A172 (cell line): ENCODE measurements at regions not wholly inside any gene's neighbourhood (a gene's known extent, or its start where the extent isn't known, plus 50 kb on each side); places are given as distances from the start of the nearest gene placed in this dataset.

Experiments
- DNase-seq: peaks from one replicate; pipeline ENCODE4 v3.0.0-alpha.2; 2015; ENCODE audit warnings: low spot score

GRCh38 chr5:5798041-5798440 lies 375.6 kb downstream of the ICE1 start:
- DNase-seq, result no peak

DNA sequence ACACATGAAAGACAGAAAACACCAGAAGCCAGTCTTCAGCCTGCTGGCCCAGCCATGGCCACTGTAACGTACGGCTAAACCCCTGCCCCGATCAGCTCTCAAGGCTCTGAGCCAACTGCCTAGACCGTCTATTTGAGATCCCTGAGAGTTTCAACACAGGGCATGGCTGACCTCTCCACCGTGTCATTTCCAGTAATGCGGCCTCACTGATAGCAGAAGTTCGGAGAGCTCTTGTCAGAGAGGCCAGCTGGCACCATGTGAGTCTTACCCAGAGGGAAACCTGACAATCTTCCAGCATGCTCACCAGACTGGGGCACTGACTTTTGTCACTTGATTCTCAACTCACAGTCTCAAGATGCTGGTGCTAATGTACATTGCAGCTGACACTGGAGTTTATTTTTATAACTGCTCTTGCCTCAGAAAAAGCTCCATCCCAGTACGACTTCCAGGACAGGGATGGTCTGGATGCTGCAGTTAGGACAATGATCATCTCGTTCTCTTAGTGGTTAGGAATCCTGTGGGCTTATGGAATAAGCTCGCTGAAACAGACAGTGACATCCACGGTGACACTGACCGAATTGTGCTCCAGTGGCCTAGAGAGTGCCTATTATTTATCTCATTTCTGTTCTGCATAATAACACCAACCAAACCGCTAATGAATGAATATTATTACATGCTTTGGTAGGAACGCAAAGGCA lies 372.7 kb downstream of the ICE1 start:
- no peak for DNase-seq

GRCh38 chr5:5794118-5794560 lies 371.7 kb downstream of the ICE1 start:
- DNase-seq, result no peak

DNA sequence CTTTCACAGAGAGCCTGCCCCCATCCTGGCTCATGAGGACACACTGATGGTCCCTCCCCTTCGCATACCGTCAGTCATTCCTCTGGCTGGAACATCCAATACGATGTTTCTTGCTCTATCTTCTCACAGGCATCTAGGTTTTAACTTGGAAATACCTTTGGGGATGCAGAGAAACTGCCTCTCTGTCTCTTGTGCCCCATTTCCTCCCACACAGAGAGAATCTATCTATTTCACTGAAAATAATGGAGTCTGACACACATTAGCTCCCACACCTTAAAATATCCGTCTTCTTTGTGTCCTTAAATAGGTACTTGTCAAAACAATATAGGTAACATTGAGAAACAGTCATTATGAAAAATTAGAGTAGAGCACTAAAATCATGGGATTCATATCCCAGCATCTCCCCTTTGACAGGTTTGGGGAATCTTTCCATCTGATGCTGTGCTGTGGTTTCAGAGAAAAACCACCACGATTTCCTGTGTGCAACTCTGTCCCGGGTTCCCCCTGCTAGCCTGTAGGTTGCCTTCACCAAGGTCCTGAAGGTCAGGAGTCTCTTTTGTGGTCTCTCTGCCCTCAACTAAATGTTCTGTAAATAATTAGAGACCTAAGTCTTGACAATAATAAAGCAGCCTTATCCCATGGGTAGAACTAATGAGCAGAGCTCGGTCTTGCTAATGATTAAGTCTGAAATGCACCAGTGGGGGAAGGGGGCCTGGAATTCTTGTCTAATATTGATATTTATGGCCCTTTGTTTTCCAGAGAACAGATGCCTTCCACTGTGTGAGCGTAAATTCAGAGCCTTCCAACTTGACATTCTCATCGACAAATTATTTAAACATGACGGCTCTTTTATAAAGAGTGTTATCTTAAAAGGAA lies 371.0 kb downstream of the ICE1 start:
- no peak for DNase-seq

- DNase-seq, result no peak
These were observed 369.6 kb downstream of the ICE1 start for GRCh38 chr5:5792106-5792505.

DNA sequence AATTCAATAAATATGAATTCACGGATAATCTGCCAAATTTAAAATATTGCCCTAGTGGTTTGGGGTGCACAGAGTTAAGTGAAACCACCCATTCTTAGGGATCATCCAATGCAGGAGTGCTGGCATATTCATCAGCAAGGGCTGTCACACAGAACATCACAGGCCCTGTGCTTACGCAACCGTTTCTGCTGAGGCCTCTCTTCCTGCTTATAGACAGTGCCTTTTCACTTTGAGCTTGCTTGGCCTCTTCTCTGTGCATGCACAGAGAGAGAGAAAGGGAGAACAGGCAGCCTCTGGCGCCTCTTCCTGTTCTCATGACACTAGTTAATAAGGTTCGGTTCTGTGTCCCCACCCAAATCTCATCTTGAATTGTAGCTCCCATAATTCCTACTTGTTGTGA lies 366.3 kb downstream of the ICE1 start:
- DNase-seq, result no peak

DNA sequence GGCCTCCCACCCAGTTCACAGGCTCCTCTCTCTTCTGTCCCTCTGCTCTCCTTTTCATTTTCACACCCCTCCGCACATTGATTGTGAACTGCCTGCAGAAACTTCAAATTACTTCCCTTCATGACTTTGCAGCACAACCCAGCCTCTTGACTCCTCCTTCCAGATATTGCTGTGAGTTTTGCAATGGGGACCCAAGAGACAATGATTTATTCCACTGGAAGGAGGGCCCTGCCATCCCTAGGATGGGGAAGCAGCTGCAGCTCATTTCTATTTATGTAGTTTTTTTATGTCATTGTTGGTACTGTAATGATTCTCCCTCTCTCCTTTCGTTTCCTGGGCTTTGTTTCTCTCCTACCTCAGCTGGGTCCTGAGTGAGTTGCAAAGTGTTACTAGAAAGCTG lies 364.9 kb downstream of the ICE1 start:
- DNase-seq, result no peak

DNA sequence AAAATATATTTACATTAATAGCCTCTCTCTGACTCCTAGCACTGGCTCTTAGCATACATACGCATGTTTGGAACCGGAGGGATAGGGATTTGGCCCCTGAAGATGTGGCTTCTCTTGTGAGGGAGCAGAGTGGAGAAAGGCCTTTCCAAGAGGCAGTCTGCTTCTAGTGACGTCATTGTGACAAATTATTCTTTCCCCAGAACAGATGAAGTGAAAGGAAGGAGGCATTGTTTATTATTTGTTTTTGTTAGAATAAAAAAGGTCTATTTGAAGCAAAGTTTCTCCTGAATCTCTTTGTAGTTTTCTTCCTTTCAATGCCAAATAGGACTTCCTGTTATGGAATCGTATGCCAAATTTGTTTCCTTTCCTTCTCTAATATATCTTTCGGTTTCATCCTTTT lies 361.6 kb downstream of the ICE1 start:
- DNase-seq, result no peak

- DNase-seq, result no peak
These were observed 360.5 kb downstream of the ICE1 start for GRCh38 chr5:5783021-5783420.

DNA sequence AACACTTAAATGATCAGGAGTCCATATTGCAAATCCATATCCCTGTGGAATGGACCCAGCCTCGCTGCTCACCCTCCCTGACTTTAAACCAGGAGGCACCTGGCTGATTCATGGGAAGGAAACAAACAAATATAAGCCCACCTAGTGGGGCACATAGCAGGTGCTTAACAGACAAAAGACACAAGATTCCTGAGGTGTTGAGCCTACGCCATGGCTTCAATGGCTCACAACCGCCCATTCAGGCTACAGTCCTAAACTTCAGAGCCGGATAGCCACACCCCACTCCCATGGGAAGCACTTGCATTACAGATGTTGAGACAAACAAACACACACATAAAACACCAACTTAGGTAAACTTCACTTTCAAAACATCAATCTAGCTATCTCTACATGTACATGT lies 359.9 kb downstream of the ICE1 start:
- no peak for DNase-seq

GRCh38 chr5:5781335-5781734 lies 358.9 kb downstream of the ICE1 start:
- no peak for DNase-seq

GRCh38 chr5:5780253-5780652 lies 357.8 kb downstream of the ICE1 start:
- no peak for DNase-seq

DNA sequence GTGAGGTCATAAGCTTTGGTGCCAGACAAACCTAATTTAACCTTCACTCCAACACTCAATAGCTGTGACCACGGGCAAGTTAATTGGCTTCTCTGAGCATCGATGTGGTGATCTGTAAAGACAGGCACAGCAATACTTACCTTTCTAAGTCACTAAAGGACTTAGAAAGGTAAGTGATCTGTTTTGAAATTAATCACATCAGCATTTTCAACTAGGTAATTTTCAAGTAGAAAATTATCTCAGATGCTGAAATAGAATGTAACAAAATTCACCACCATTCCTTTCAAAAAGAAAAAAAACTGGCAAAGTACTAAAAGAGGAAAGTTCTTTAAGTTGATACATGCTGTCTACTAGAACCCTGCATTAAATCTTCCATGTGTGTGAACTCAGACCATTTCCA lies 354.5 kb downstream of the ICE1 start:
- no peak for DNase-seq

DNA sequence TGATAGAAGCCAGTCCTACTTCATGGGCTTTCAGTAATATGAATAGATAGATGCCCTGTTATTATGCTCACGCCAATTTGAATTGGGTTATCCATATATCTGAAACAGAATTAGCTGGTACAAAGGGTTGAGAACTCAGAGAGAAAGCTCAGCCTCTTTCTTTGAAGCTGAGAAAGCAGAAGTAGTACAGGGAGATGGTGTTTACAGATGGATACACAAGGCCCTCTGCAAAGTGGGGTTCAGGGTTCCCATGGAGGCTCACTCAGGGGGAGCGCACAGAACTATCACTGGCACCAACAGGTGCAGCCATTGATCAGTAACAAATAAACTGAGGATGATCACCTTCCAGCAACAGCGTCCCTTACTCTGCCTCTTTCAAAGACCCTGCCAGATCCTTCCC lies 349.7 kb downstream of the ICE1 start:
- no peak for DNase-seq

DNA sequence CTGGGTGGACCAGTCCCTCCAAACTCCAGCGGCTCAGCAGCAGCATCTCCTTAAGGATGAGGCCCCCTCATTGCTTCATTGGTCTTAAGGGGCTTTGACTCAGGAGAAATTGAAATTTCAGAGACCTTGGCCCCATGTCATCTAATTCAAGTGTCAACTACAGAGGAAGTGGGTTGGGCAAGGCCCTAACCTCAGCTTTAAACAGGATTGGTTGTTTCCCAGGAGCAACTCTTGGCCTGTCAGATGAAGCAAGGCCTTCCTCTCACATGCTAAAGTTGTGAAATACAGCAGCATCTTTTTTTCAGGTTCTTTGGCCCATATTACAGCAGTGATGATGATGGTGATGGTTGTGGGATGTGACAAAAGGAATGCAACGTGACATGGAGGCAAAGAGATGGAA lies 348.3 kb downstream of the ICE1 start:
- DNase-seq, result no peak

DNA sequence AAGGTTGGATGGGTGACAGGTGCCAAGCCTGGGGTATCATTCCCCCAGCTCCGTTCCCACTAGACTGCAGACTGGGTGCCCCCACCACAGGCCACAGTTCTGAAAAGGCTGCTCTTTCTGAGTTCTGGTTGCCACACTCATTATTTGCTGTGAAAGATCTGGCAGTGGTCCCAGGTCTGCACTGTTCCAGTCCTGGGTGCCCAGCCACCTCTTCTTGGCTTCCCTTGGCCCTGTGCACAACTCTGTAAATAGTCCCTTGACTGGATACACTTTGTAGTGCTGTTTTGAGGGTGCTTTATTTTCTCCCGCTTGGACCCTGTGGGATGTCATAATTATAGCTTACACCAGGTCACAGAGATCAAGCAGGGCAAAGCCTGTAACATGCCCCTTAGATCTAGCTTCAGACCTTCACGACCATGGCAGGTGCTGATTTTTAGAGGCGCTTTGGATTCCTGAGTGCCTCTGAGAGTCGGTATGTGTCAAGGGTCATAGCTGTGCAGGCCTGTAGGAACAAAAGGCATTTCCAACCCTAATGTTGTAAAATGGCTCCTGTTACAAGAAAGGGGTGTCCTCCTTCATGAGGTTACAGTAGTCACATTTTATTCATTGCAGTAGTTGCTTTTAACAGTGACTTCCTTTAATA lies 344.9 kb downstream of the ICE1 start:
- DNase-seq, result no peak

DNA sequence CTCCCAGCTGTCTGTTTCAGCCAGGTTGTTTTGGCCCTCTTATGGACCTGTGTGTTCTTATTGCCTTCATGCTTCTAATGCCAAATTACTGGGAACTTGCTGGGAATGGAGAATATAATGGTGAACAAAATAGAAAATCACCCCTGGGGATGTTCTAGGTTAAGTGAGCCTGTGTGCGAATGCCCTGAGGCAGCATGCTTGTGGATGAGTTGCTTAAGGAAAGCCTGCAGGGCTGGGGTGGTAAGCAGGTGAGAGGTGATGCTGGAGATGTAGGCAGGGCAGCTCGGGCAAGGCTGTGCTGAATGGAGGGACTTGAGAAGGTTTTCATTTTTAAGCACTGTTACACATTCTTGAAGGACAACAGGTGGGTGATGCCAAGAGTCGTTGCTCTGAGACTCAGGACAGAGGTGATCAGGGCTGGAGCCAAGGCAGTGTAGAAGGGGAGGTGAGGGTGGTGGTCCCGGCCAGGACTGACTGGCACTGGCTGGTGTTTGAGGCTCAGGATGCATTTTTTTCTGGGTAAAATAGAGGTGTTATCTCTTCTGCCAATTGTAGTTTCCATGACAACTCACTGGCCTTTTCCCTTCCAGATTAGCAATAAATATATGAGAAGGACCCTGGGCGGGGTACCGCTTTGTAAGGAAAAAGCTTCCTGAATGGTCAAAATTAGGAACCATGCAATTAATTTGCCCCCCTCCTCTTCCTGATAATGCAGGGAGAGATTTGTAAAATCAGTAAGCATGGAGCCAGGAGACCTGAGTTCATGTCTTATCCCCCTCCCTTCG lies 342.8 kb downstream of the ICE1 start:
- no peak for DNase-seq

- no peak for DNase-seq
These were observed 341.8 kb downstream of the ICE1 start for GRCh38 chr5:5764246-5764645.

DNA sequence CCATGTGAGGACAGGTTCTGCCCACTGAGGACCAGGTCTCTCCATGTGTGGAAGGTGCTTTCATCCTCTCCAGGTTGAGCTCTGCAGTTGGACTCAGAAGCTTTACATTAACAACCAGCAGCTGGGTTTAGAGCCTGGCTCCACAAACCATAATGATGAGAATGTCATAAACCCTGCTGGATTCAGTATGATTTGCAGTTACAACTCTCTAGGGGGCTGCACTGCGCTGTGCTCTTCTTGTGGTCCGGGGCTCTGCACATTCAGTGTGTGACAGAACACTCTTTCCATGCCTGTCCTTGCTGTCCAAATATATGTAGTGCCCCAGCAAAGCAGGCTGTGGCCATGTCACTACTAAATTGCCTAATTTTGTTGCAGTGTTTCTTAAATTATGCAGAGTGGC lies 334.3 kb downstream of the ICE1 start:
- DNase-seq, result no peak

GRCh38 chr5:5755888-5756287 lies 333.4 kb downstream of the ICE1 start:
- no peak for DNase-seq

GRCh38 chr5:5752844-5753243 lies 330.4 kb downstream of the ICE1 start:
- no peak for DNase-seq

DNA sequence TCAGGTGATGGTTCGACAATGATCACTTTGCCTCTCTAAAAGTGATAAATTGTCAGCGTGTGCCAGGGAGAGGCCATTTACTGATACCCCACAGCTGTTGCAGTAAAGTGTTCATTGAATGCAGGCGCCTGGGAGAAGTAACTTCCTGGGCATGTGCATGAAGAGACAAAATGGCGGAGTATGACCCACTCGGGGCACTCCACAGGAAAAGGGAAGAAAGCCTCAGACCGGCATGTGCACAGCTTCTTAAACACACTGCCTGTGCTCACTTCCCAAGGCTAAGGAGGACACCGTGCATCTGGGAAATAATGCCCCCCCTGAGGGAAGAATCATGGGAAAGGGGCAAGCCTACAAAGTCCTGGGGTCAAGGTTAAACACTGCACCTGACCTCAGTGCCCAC lies 329.5 kb downstream of the ICE1 start:
- no peak for DNase-seq
